PFSK-1 (cell line): ENCODE measurements at regions not wholly inside any gene's neighbourhood (a gene's known extent, or its start where the extent isn't known, plus 50 kb on each side); places are given as distances from the start of the nearest gene placed in this dataset.

Experiments
- POLR2AphosphoS5 ChIP-seq: IDR thresholded peaks from 2 replicates; pipeline ENCODE4 v1.6.1; 2012; ENCODE audit warnings: low read depth, mild to moderate bottlenecking, control low read depth, low read length, moderate library complexity
- REST ChIP-seq, 2 experiments: IDR thresholded peaks; 2 replicates each; pipeline versions ENCODE4 v1.6.1 to v1.8.0; 2011 to 2012; ENCODE audit warnings: low read depth in 2 of 2, low read length in 2 of 2, control low read depth in 1 of 2, inconsistent platforms in 1 of 2, mild to moderate bottlenecking in 1 of 2, moderate library complexity in 1 of 2; ENCODE audit not compliant: insufficient read depth in 1 of 2
- SIN3A ChIP-seq: IDR thresholded peaks from 2 replicates; pipeline ENCODE4 v1.6.1; 2012; ENCODE audit warnings: mild to moderate bottlenecking, low read length, moderate library complexity, borderline replicate concordance; ENCODE audit not compliant: insufficient read depth

- no peak for TF ChIP-seq SIN3A
- TF ChIP-seq REST (IDR thresholded peaks at IDR 0.05; ENCODE audit: insufficient read depth in 1 of 2, low read depth in 2 of 2, low read length in 2 of 2): no peak
- no peak for TF ChIP-seq POLR2AphosphoS5
Observed at GRCh38 chr5:73352649-73353230, 95.8 kb downstream of the FOXD1 start.
